Limb (tissue), 2 donors: ENCODE measurements at regions not wholly inside any gene's neighbourhood (a gene's known extent, or its start where the extent isn't known, plus 50 kb on each side); places are given as distances from the start of the nearest gene placed in this dataset.

Experiments used
- DNase-seq, 2 donors: peaks; one replicate each; pipeline ENCODE4 v3.0.0-alpha.2; 2016; ENCODE audit errors: extremely low spot score in 2 of 2

DNA sequence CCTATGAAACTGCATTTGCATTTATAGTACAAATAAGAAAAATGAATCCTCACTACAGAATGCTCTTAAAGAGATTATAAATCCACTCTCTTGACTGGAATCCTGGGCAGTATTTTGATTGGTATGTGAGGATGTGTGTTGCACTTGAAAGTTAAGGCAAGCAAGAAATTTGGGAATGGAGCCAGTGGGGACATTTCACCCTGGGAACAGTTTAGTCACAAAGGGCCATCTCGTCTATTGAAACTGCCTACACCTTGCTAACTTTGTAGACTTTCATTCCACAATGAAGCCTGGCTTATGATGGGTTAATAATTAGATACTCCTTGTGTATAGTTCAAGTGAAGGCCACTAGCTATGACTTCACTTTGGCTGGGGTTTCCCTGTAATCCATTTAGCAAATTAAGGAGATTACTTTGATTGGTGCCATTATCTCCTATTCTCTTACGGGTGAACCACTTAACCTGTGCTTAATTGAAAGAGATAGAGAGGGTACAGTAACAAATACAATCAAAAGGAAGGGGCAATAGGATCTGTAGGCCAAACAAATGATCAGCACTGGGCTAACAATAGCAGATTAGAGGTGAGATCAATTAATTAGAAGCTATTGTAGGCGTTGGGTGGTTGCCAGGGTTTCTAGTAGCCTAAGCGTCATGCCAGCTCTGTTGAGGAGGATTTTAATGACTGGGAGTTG is 146.9 kb upstream of the RARB start:
- DNase-seq: no peak

DNA sequence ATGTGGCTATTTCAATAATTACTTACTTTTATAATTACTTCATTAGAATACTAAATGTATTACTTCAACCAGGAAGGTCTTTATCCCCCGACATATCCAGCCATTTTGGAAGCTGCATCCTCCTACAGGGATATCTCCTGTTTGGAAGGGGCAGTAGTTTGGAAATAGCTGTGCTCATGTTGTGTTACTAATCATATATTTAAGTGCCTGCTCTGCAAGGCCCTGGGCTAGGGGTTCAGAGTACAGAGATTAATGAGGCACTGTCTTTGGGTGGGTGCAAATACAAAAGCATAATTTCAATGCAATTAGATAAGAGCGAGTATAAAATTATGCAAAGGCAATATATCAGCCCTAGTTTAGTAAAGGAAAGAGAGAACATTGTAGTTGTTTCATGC is 146.3 kb upstream of the RARB start:
- no peak for DNase-seq

DNA sequence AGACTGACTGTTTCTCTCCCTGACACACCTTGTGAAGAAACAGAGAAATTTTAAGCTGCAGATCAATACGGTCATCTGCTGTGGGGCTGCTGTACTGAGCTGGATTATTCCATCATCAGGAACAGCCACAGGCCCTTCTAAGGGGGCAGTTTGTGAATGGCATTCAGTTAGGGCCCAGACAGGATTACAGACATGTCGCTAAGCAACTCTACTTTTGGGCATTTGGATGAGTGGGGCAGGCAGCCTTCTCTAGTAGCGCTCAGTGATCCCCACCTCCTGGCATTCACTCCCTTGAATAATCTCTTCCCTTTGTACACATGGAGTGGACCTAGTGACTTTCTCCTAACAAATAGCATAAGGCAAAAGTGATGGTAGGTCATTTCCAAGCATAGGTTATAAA is 144.4 kb upstream of the RARB start:
- no peak for DNase-seq

DNA sequence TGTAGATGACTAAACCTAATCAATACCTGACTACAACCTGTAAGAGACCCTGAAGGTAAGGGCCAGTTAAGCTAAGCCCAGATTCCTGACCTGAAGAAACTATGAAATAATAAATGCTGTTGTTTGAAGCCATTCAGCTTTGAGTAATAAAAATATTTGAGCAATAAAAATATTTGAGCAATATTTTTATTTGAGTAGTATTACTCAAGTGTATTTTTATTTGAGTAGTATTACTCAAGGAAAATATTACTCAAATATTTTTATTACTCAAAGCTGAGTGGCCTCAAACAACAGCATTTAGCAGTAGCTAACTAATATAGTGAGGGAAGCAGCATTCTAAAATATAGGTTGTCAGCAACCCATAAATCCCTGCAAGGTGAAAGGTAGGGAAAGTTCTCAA is 143.8 kb upstream of the RARB start:
- no peak for DNase-seq

DNA sequence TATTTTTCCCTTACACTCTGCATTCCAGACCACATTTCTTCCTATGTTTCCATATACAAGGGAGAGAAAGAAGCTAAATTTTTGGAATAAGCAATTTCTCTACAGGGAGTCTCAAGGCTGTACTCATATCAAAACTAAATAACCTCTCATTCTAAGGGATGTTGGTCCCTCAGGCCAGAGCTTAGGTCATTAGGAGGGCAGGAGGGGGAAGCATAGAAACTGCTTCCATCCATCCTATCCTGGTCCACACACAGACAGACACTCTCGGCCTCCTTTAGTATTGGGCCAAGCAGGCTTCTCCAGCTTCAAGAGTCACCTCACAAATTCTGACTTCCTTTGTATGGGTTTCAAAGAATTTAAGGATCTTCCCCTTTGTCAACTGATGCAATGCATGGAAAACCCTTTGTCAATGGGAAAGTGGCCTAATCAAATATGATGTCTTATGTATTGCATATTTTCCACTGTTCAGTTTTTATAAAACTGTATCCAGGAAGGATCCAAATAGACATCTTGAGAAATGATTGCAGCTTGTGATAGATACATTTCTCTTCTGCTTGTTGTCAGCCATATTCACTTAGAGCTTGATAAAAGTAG is 140.7 kb upstream of the RARB start:
- no peak for DNase-seq

DNA sequence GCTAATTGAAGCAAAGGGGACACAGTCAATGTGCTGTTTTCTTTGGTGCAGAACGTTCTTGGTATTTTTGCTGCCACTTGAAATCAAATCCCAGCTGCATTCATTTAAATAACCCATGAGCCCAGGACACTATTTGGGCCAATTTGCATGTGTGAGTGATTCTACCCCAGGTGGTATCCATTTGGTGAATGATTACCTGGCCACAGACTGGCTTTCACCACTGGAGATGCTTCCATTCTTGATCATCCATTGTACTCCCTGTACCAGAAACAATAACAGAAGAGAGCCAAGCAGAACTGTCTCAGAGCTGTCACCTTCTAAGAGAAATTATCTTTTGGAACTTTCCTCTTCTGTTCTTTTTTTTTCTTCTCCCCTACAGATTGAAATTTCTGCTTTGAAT is 139.7 kb upstream of the RARB start:
- no peak for DNase-seq

DNA sequence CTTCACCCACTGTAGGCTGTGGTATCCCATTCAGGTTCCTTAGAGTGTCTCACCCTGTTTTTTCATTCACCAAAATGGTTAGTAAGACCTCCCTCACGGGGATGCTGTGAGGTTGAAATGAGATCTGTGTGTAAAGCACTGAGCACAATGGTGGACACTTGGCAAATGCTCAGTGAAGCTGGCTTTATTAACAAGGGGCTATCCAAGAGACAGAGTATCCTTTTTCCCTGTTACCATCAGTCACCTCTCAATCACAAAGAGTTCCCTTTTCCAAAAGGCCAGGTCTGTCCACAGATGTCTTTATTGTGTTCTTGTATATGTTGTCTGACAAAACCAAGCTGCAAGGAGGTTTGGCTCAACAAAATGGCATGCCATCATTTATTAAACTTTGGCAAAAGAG is 138.9 kb upstream of the RARB start:
- no peak for DNase-seq

DNA sequence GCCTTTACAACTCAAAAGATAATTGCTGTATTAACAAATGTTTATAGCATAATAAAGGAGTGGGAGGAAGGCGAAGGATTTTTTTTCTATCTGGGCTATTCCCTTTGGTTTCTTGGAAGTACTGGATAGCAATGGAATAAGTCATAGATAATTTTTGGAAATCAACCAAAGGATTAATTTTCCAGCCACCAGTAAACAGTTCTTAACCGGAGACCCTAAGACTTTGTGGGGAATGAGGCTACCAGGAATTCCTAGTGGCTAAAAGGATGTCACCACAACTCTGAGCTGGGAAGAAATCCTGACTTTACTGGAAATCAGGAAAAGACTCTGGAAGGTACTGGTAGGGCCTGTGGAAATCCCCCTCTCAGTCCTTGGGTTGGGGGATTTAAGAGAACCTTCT is 138.4 kb upstream of the RARB start:
- no peak for DNase-seq

DNA sequence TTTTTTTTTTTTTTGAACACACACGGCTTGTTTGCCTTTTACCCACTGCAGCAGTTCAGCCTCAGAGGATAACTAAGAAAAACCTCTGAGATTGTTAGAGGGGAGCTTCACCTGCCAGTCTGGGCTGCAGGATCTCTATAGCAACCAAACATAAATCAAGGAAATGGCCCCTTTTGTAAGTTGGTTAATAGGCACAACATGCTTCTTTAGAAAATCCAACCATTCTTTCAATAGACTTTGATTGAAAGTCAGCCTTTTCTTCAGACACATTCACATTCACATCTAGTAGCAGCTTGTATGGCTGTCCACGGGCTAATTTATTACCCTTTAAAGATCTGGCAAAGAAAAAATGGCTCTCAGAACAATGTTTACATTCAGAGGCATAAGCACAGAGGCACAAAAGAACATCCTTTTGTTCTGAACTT is 136.6 kb upstream of the RARB start:
- no peak for DNase-seq

DNA sequence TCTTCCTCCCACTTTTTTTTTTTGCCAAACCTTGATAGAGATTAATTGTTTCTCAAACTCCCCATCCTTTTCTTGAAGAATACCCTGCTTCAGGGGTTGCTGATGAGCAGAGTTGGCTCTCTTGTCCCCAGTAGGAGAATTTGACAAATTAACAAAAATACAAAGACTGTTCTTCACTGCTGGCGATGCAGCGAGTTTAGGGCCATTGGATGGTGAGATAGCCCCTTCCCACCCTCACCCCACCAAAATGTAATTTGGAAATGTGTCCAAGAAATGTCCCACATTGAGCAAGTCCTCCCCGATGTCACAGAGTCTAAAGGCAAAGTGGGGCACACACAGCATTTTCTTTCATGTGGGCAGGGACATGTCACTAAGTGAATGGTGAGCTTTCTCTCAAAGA is 136.0 kb upstream of the RARB start:
- no peak for DNase-seq

DNA sequence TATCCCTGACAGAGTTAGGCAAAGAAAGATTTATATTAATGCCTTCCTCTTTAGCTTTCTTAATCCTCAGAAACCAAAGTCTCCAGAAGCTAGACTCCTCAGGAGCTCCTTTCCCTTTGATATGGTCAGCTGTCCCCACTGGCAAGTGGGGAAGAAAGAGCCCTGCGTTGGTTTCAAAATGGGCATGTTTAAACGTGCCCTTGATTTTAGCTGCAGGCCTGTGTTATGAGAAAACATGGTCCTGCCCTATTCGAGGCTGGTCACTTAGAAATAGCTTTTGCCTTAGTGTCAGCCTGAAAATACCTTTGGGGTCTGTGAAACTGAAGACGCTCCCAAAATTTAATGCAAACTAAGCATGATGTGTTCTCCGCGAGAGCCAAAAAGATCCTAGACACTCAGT is 135.5 kb upstream of the RARB start:
- no peak for DNase-seq

DNA sequence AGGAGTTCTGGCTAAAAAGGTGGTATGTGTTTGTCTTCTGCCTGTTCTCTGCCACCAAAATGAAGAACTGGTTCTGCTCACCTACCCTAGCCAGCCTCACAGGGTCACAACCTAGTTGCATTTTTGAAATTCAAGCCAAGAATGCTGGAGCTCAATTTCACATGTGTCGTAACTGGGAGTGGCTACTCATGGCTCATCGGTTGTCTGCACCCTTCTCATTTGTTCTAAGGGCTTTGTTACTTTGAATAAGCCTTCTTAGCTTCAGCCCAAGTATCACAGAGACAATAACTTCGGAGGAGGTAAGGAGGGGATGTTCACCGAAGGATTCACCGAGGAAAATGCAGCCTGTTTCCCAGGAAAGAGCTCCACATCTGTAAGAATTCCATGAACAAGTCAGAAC is 134.3 kb upstream of the RARB start:
- no peak for DNase-seq

DNA sequence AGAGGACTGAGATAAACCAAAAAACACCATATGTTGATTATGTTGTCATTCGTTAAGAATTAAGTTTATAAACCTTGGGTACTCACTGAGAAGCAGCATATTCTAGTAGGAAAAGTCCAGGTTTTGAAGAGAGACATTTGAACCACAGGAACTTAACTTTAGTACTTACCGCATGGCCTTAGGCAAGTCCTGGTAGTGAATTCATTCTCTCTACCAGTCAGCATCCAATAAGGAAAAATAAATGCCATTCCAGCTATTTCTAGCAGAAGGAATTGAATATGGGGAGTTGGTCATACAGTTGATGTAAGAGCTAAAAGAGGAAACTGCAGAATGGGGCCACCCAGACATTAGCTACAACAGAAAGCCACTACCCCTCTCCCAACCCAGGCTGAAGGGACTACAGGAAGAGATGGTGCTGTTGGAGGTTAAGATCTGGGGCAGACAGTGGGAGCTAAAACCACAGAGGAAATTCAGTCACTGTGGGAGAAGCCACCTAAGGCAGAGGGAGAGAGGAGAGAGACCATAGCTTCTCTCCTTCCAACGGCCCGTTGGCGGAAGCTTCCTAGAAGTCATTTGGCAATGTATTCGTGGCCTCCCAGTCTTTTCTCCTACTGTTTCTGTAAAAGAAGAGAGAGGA is 133.8 kb upstream of the RARB start:
- no peak for DNase-seq

DNA sequence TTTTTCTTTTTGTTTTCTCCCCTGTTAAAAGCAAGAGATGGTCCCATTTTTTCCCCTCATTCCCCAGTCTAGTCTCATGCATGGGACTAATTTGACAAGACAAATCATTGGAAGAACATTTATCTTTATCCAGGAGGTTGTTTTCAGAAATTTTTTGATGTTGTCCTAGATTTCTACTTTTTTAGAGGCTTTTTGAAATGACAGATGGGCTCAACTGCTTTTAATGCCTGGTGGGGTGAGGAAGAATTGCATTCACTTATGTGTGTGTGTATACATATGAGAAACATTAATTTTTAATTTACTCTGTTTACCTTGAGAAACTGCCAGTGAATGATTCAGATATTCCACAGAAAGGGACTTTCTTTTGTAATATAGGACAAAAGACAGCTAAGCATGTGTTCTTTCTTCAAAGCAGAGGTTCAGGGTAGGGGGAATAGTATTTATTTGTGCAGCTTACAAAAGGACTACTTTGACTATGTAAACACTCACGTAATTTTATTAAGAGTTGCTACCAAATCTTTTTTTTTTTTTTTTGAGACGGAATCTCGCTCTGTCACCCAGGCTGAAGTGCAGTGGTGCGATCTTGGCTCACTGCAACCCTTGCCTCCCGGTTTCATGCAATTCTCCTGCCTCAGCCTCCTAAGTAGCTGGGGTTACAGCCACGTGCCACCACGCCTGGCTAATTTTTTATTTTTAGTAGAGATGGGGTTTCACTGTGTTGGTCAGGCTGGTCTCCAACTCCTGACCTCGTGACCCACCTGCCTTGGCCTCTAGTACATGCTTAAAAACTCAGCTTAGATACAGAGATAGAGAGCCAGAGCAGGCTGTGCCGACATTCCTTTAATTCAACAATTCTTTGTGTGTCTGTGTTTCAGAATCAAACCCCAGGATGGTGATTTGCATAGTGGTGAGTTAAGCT is 130.1 kb upstream of the RARB start:
- no peak for DNase-seq

DNA sequence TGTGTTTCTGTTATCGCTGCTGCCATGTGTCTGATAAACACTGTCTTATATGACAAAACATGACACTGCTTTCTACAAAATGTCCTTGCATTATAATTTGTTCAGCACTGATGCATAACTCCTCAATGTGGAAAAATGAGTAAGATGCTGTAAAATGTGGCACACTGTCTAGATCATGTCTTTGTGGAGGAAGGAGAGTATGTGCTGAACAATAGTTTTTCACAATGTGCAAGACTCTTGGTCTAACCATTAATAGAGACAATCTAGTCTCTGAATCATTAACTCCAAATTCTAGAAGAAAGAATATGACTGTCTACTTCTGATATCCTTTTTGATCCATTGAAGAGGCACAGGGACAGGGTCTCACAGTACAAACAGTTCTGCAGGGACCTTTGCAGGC is 127.9 kb upstream of the RARB start:
- DNase-seq: no peak

DNA sequence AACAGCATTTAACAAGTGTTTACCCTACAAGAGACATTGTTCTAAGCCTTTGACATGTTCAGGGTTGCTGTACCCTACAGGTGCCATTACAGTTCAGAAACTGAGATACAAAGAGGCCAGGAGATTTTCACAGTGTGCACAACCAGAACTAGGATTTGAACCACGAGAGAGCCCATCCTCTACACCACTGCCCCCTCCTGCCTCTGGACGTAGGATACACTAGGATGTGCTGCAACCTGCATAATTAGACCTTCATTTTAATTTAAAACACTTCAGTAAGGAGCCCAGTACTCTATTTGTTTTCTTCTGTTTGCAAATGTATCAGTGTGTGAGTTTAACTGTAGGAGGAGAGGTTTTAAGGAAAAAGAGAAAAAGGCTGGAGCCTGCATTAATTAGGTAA is 123.1 kb upstream of the RARB start:
- DNase-seq: no peak

DNA sequence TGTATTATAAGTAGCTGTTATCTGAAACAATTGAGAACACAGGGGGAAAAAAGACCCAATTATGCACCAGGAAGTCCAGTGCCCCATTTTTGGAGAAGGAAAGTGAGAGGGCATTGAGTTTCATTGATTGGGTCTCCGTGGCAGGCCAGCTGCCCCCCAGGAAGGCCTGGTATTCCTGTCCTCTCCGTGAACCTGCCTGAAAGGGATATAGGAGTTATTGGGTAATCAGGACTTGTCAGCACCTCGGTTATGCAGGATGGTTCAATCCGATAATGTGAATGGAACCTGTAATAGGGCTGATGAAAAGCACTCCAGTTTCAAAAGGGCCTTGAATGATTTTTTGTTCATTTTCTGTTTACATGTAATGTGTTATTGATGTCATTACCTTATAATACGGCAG is 122.0 kb upstream of the RARB start:
- DNase-seq: no peak

DNA sequence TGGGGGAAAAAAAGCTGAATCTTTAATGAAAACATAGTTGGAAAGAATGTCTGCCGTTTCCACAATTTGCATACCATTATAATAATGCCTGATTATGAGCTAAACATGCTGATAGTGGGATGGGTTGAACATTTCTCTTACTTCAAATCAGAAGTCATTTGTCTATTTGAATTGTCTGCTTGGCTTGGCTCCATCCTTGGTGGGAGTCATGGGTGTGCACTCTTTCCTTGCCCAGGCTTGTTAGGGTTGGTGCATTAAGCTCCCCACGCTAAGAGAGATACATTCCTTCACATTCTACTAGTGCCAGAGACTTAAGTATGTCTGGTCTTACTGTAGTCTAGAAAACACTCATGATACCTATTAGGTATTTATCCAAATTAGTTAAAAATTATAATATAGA is 121.4 kb upstream of the RARB start:
- DNase-seq: no peak

DNA sequence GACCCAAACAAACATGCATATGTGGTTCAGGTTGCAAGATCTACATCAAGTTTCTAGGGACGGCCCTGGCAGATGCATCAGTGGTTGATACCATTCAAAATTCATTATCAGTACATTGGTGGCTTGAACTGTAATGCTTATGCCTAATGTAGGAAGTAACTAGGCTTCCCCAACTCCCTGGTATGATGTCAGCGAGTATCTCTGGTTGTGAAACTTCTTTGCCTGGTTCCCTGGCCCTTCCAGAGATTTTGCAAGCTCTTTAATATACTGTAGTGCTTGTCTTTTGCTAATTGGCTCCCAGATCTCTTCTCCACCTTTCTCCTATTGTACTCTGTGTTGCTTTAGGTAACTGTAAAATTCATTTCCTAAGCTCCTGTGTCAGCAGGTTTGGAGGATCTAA is 114.8 kb upstream of the RARB start:
- DNase-seq: no peak

DNA sequence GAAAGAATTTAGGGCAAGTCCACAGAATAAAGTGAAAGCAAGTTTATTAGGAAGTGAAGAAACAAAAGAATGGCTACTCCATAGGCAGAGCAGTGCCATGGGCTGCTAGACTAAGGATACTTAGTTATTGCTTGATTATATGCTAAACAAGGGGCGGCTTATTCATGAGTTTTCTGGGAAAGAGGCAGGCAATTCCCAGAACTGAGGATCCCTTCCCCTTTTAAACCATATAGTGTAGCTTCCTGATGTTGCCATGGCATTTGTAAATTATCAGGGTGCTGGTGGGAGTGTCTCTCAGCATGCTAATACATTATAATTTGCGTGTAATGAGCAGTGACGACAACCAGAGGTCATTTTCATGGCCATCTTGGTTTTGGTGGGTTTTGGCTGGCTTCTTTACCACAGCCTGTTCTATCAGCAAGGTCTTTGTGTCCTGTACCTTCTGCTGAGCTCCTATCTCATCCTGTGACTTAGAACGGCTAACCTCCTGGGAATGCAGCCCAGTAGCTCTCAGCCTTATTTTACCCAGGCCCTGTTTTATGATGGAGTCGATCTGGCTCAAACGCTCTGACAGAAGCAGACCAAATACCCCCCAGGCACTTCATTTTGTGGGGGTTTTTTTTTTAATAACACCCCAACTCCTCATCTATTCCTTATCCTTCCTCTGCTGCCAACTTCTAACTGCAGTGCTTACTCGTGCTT is 103.0 kb upstream of the RARB start:
- no peak for DNase-seq

DNA sequence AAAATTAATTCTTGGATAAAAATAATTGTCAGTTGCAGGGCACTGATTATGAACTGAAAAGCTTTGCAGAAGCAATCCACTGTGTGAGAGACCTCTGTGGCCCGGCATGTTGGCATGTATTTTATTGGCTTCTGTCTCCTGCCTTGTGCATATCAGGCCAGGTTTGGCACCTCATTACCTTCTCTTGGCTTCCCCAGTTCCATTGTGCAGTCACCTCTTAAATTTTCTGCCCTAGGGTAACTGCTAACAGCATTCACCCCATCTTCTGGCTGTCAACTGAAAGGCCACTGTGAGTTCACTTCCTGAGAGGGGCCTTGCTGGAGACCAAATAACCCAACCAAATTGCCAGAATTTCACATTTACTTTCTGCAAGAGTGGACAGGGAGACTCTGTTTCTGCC is 92.7 kb upstream of the RARB start:
- DNase-seq: no peak
